Activated CD4-positive, alpha-beta T cell treated with anti-CD3 and anti-CD28 coated beads for 24 hours (primary cell): ENCODE measurements at regions not wholly inside any gene's neighbourhood (a gene's known extent, or its start where the extent isn't known, plus 50 kb on each side); places are given as distances from the start of the nearest gene placed in this dataset.
"Not testable (repeated sequence)": the region's sequence is repeated elsewhere in the genome, so short reads cannot be mapped to it uniquely, and the experiment has no call there.

ENCODE experiments used
- DNase-seq, 2 donors: peaks; one replicate each; pipeline ENCODE4 v3.0.0-alpha.2; 2020; ENCODE audit warnings: low read depth in 2 of 2

DNA sequence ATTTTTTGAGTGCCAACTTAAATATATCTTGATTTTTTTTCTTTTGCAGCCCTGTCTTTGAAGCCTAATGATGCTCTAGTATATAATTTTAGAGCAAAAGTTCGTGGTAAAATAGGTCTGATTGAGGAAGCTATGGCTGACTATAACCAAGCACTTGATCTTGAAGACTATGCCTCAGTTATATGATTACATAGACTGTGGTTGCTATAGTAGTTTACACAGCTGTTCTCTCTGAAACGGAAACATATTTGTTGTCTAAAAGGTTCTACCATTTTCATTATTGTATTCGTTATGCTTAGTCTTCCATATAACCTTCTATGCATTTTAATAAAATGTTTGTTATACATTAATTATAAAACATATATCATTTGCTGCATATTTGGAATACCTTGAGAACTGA lies 246.7 kb downstream of the TTC6 start:
- DNase-seq = no peak

DNA sequence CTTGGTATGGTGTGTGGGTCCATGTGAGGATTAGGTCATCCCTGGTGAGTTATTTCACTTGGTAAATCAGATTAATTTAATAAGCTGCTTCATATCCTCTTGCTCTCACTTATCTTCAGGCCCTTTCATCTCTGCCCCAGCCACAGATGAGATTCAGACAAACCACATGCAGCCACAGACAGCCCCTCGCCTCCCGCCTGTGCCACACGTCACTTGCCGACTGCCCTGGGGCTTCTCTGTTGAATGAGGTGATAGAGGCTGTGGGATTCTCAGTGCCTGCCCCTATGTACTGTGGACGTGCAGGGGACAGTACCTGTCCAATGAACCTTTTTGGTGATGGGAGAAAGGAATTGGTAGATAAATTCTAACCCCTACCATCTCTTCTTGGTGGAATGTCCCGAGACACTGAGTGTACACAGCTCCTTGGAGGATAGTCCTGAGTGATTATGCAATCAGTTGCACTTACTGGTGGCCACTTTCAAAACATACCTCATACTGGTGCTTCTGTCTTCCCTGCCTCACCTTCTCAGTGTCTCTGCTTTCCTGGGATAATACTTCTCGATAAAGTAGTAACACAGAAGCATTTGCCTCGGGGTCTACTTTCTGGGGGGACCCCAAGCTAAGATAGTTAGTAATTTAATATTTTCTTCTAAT lies 248.7 kb downstream of the TTC6 start:
- DNase-seq = no peak

DNA sequence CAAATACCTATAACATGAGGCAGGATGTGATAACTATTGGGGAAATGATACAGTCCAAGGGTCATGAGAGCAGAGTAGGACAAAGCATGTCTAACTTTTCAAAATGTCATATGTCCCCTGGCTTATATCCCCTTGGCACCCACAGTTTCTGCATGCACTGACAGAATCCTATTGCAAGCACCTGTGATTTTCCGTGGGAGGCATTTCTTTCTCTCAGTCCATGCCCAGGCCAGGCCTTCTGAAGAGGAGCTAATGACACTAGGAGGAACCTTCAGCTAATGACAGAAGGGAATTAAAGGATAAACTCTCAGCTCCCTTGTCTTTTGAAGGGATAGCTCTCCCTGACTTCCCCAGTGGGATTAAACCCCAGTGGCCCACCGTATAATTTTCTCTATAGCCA lies 249.2 kb downstream of the TTC6 start:
- no peak for DNase-seq

DNA sequence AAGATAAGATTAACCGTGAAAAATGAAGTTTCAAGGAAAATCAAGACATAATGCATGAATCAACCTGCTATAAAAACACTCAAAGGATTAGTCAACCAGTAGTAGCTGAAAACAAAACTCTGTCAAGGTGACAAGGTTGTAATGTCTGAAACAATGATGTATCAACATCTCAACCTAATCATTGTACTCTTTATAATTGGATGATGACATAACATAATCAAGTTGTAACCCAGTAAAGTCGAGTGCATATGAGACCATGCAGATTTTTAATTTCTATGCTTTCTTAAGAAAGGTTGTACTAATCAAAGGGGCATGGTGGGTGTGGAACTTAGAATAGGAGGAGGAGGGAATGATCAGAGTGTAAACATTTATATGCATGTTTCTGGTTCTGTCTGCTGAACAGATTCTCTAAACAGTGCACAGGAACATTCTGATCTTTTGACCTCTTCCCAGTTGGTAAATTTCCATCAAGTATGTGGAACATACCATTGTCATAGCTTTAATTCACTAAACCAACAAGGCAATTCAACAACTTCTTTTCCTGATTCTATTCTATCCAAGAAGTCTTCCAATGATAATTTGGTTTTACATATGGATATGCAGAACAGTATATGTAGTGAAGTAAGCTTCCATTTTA lies 253.7 kb downstream of the TTC6 start:
- DNase-seq = no peak

DNA sequence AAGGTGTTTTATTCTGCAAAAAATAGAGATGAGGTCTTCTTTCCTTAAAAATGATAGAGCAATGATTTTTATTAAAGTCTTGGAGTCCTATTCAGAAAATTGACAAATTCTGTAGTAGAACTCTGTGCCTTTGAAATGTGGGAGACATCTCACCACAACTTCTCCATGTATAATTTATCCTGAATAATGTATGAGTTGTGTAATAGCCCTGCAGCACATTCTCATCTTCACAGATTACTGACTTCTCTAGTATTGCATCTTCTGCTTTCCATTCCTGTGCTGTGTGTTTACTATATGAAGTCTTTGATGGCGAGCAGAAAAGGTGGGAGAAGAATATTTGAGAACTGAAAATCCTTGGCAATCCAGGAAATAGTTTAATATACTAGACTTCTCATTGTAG lies 255.6 kb downstream of the TTC6 start:
- DNase-seq = no peak

DNA sequence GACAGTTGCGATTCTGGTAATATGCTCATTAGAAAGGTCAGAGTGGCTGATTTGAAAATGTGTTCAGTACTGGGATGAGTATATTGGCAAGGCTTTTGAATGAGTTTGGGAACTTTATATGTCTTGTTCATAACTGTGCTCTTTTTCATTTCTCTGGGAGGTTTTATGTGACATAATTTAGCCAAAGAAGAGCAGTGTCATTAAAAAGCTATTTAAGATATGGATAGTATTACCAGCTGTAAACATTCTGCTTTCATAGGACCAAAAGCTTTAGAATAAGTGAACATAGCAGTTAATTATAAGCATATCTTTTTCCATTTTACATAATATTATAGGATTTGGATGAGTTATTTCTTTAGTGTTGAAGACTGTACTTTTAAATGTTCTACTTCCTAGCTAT lies 260.4 kb downstream of the TTC6 start:
- DNase-seq = no peak

DNA sequence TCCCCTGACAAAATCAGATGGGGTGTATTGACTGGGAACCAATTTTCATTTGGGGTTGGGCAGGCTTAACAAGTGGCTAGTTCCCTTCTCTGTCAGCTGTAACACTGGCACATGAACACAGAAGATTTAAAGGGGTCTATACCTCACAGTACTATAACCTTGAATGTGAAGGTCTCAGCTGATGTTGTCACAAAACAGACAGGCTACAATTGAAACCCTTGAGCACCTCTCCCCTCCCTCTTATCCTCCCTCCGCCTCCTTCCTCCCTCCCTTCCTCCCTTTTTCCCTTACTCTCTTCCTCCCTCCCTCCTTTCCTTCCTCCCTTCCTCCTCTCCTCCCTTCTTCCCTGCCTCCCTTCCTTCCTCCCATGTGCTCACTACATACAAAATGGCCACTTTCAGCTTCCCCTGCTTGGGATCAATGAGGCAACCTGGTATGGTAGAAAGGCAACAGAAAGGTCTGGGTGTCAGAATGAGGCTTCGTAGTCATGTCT lies 262.4 kb downstream of the TTC6 start:
- DNase-seq = no peak

DNA sequence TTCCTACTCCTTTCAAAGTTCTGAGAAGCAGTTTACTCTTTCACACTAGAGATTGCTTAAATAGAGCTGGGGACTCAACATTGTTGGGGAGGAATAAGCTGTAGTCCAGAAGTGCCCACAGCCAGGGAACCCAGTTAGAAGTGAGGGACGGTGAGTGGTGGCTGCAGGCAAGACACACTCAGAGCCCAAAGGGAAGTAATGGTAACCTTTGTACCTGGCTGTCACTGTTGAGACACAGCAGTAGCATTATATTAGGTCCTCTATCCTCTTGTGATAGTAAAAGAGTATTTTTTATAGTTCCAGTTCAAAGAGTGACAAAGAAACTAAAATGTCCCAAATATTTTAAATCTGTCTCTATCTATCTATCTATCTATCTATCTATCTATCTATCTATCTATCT lies 263.3 kb downstream of the TTC6 start:
- no peak for DNase-seq

DNA sequence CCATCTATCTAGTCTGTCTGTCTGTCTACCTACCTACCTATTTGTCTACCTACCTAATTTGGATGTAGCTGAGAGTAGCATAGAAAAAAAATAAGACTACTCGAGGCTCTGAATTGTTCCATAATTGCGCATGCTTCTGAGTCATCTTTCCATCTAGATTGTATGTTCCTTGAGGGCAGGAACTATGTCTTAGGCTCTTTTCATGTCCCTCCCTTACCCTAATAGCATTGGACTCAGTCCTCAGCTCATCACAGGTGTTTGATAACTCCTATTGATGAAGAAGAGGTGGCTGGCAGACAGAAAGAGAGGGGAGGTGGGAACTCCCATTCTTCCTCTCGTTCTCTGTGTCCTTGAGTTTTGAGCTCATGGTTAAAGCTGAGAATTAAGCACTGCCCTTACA lies 263.7 kb downstream of the TTC6 start:
- DNase-seq = no peak

DNA sequence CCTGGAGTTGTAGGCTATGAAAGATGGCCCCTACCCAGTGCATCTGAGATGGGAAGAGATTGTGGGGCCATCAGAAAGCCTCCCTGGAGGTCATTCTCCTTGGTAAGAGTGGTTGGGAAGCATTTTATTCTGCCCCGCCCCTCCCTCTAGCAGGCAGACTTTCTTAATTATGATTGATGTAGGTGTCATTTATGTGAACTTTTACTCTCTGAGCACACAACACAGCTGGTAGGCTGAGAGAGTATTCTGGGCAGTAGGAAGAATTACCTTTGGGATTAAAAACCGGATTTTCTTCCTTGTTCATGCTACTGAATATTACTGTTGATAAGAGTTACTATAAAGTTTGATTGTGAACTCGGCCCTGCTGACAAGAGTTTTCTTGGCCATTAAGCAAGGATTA lies 266.8 kb downstream of the TTC6 start:
- DNase-seq = no peak

DNA sequence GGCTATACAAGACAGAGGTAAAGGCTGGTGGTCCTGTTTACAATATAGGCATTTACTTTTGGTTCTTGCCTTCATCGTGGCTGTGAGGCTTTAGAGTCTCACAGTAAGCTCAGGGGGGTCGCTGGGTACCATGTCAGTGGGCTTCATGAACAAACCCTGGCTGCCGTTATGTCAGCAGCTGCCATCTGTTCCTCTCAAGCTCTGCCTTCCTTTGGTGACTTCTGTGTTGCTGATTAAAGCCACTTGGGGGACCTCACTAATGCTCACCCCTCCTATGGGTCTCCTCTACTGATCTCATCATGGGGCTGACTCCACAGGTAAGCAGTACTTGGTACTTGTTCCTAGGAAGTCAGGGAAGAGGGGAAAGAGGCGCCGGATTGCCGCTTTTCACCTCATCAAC lies 268.7 kb downstream of the TTC6 start:
- no peak for DNase-seq

DNA sequence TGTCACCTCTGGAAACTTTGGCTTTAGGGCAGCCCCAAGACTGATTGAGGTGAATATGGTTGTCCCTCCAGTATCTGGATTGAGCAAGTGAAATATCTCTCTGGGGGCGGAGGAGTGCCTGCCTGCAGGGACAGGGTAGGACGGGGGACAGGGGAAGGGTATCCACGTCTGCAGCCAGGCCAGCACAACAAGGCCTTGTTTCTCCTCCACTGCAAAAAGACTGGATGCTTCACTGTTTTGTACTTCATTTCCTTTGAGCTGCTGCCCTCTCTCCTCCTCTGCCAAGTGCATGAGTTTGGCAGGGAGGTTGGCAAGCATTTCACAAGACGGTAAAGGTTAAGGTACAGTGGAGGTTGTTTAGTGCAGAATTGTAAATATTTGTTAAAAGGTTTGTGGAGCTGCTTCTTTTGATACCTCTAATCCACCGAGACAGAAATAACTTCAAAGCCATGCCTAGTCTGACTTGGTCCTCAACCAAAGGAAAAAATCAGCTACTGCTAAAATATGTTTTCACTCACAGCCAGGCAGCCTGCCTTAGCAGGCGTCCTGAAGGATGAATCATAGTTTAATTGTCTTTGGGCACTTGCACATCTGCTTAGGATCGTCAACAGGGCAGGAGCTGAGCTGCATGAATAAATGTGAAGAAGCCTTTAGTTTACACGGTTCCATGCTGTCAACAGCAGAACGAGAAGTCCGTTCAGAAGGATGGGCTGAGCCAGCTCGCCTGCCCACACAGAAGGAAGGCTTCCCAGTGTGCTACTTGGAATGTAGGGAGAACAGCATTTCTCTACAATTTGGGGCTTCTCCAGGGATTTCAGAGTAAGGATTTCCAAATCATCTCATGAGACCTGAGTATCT lies 269.7 kb downstream of the TTC6 start:
- DNase-seq = no peak

DNA sequence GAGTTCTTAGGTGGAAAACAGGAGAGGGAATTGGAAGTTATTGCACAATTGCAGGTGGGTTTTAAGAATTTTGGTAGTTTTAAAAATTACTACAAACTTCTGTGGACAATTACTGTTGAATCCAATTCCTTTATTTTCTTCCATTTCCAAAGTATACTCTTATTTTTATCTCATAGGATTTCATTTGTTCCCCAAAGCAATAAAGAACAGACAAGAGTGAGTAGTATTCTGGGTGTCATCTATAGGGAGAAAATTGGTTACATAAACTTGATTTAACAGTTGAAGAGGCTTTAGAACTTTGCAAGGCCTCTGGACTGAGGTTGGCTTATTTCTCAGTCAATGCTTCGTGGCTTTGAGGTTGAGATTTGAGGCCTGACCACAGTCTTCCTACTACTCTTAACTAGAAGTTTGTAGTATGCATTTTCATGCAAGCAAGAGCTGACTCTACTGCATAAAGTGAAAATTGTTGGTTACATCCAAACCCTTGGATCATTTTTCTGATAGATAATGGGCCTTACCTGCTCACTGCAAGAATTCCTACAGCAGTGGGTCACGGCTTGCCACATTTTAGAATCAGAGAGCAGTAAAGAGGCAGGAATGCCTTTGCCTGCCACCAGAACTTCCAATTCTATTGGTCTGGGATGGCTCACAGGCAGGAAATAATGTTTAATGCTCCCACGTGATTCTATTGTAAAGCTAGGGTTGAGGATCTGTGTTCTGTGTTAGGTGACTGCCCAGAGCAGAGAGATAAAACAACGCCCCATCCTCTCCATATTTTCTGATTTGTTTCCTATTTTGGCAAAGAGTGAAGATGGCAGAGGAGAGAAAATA lies 270.5 kb downstream of the TTC6 start:
- no peak for DNase-seq

DNA sequence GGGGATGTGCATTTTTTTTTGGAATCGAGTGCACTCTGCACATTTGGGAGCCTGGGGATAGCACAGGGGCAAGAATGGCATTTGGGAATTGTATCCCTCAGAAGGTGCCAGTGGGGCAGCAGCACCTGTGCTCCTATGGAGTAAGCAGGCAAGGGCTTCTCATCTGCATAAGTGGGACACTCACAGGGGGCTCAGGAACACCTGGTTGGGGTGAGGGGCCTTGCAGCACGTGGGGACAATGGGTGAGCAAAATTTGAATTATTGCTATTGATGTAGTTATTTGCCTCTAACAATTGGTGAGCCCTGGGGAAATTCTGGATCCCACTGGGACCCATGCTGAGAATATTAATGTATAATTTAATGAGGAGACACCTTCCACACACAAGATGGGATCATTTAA lies 274.2 kb downstream of the TTC6 start:
- no peak for DNase-seq

DNA sequence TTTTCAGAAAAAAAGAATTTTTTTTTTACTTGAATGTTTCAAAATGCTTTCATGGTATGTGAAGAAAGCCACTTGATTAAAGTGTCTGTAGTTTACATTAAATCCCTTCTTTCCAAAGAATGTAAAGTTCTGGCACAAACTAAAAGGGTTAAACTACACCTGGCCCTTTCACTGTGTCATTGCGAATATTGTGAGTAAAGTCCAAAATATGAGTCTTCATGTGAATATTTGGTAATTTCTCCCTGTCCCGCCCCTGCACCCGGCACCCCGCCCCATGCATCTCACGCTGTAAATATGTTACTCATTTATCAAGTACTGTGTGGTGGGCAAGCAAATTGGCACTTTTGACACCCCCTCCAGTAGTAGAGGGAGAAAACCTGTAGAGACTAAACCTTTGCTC lies 274.7 kb downstream of the TTC6 start:
- no peak for DNase-seq

DNA sequence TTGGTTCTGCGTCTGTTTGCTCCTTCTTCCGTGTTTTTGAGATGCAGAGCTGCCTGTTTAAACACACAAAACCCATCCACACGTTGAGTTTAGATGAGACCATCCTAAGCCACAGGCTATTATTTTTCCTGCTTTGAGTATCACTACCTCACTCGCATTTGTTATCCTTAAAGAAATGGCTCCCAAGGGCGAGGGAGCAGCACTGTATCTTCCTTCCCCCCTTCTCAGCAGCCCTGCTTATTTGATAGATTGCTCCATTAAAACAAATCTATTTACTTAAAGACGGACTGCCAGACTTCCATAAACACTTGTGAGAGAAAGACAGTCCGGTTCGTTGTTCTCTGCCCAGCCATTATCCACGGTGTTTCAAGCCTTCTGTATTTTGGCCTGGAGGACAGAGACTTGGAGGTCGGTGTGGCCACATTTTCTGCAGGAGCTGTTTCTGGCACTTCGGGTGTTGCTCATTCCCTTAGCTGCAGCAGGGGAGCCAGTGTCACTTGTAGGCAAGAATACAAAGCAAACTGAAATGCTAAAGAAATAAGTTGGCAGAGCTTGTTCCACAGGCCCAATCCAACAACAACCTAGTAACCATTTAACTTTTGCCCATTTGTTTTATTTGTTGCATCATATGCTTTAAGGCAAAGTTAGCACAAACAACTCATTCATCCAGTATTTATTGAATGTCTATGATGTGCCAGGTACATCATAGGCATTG lies 275.4 kb downstream of the TTC6 start:
- DNase-seq = no peak

DNA sequence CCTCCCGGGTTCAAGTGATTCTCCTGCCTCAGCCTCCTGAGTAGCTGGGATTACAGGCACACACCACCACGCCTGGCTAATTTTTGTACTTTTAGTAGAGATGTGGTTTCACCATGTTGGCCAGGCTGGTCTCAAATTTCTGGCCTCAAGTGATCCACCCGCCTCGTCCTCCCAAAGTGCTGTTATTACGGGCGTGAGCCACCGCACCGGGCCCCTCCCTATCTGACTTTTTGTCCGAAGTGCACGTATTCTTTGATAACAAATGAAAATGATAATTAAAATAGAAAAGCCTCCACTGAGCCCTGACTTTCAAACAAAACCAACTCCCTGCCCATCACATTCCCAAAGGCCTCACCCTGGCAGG lies 278.6 kb downstream of the TTC6 start:
- not testable (repeated sequence) for DNase-seq

DNA sequence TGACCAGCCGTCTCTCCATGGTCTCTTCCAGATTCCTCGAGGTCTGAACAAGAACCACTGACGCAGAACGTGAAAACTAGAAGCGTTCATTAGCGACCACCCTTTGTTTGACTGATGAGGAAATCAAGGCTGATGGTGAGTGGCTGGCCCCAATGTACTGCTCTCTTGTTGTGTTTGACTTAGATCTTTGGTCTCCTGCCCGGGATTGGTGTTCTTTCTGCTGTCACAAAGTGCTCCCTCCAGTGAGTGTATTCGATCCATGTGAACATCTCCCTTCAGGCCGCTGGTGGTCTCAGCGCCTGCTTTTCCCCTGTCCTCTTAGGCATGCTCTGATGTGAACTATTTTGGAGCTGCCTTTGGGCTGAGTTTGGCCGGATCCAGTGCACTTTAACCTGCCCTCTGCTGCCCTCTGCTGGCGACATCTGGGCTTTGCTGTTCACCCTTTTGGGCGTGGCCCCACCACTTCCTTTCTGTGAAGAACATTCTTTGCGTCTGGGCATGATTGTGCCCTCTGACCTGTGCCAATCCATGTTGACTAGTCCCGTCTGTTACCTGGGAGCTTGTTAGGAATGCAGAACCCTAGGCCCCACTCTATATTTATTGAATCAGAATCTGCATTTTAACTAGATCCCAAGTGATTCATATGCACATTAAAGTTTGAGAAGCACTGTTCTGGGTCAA lies 279.1 kb downstream of the TTC6 start:
- DNase-seq = peak; percentile 65 to 66

DNA sequence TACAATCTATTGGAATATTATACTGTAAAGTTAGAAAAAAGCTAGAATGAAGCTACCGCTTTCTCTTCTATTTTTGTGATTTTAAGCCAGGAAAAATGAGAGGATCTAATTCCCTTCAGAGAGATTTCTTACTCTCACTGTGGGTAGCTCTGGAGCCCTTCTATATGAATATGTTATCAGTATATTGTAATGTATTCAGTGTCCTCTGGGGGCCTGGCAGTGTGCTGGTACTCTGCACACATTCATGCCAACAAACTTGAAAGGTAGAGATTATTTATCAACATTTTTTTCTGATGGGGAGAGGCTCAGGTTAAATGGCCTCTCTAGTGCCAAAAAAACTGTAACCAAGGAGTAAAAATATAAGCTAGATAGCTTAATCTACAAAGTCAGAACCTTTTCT lies 292.8 kb downstream of the TTC6 start:
- DNase-seq = no peak

DNA sequence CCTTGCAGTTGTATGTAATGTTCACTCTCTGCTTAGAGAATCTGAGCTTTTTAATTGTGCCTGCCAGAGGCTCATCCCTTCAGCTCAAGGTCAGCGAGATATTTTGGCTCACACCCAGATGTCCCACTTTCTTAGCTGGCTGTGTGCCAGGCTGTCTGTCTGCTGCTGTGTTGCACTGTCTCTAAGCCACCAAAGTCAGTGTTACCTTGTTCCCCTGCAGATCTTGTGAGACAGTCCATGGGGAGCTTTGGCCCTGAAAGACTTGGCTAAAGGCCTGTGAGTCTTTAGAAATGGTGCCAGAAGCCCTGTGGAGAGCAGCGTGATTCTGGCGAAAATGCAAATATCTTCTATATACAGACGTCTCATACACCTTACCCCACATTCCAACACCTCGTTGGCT lies 293.7 kb downstream of the TTC6 start:
- DNase-seq = no peak

DNA sequence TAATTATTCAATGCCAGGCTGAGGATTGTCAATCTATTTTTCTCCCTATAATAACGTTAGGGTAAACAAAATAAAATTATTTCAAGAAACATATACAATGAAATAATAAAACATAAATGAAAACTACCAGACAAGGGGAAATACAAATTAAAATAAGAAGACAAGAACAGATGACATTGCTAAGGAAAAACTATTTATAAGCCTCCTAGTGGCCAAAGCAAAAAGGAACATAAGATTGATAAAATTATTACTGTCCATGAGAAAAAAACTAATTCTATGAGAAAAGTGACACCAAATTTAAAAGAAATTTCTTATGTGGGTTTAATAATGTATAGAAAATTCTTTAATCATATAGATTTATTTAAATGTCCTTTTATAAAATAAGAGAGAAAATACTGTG lies 294.7 kb downstream of the TTC6 start:
- DNase-seq = no peak
